Progenitor cell of endocrine pancreas (in vitro differentiated cells): ENCODE measurements at regions not wholly inside any gene's neighbourhood (a gene's known extent, or its start where the extent isn't known, plus 50 kb on each side); places are given as distances from the start of the nearest gene placed in this dataset.

Experiments
- DNase-seq: peaks from one replicate; pipeline ENCODE4 v3.0.0; 2021; ENCODE audit warnings: low spot score; ENCODE audit not compliant: unreplicated experiment
- H3K27ac Mint-ChIP-seq: 2 replicates; pipeline ENCODE4 v1.8.0; 2021; ENCODE audit warnings: mild to moderate bottlenecking, moderate library complexity, mixed read lengths
- H3K27me3 Mint-ChIP-seq: 2 replicates; pipeline ENCODE4 v1.8.0; 2021; ENCODE audit warnings: mixed read lengths
- H3K36me3 Mint-ChIP-seq: 2 replicates; pipeline ENCODE4 v1.8.0; 2022; ENCODE audit warnings: mixed read lengths; ENCODE audit not compliant: insufficient read depth
- H3K4me1 Mint-ChIP-seq: 2 replicates; pipeline ENCODE4 v1.8.0; 2021; ENCODE audit warnings: low read depth, mixed read lengths
- H3K4me3 Mint-ChIP-seq: 2 replicates; pipeline ENCODE4 v1.8.0; 2021; ENCODE audit warnings: low read depth, mild to moderate bottlenecking, moderate library complexity, mixed read lengths
- H3K9me3 Mint-ChIP-seq: 2 replicates; pipeline ENCODE4 v1.8.0; 2021; ENCODE audit warnings: low read depth, mixed read lengths
- TF ChIP-seq, protein P1 (sequence below): fragments of 200-600 bp; sonication (generic); IDR thresholded peaks from one replicate; pipeline ENCODE4 v1.5.0; 2021; ENCODE audit warnings: antibody characterized with exemption, mild to moderate bottlenecking; ENCODE audit not compliant: unreplicated experiment

DNA sequence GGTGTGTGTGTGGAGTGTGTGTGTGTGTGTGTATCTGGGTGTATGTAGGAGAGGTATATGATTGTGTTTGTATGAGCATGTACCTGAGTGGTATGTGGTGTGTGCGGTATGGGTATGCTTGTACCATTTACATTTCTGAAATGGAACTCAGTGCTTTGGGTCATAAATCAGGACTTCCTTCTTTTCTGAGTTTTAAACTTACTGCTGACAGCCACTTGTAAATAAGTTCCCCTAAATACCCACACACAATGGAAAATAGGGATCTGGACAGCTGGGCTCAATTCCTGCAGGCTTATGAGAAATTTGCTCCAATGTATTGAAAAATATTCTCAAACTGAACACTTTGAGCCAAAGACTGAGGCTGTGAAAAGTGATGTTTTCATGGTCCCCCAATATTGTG, 293.6 kb downstream of the HLX start:
- Mint-ChIP-seq H3K27me3 (peaks cover 2% of the 10 kb centered on the region), H3K4me1 (peaks cover 5% of the 10 kb centered on the region), H3K9me3 (no peaks in the 10 kb centered on the region), H3K36me3 (no peaks in the 10 kb centered on the region), H3K27ac (no peak overlapping the region), H3K4me3 (no peak overlapping the region)
- TF ChIP-seq, protein P1, sequence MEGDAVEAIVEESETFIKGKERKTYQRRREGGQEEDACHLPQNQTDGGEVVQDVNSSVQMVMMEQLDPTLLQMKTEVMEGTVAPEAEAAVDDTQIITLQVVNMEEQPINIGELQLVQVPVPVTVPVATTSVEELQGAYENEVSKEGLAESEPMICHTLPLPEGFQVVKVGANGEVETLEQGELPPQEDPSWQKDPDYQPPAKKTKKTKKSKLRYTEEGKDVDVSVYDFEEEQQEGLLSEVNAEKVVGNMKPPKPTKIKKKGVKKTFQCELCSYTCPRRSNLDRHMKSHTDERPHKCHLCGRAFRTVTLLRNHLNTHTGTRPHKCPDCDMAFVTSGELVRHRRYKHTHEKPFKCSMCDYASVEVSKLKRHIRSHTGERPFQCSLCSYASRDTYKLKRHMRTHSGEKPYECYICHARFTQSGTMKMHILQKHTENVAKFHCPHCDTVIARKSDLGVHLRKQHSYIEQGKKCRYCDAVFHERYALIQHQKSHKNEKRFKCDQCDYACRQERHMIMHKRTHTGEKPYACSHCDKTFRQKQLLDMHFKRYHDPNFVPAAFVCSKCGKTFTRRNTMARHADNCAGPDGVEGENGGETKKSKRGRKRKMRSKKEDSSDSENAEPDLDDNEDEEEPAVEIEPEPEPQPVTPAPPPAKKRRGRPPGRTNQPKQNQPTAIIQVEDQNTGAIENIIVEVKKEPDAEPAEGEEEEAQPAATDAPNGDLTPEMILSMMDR = no peak
- DNase-seq = no peak

DNA sequence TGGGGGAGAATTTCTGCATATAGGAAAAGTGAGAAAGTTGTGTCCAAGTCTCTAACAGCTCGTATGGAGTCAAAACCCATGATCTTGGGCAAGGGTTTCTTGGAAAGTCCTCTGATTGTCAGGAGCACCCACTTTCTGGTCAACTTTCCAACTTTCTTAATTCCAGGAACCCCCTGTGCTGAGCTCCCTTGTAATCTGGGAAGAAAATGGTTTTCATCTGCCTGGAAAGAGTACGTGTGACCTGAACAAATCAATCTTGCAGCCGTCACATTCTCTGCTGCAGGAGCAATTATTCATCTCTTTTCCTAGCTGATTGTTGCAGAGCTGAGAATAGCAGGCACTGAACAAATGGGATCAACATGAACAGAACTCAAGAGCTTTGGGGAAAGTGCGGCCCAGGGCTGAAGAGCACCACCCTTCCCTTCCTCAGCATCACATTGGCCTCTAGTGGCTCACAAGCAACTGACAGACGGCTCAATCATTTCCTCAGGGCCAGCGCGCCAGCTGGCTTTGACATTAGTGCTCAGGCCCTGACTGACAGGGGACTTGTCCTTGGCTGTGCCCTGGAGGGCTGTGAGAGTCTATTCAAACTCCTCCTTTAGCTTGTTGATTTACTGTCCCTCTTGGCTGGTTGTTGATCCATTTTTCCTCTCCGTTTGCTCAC, 295.2 kb downstream of the HLX start:
- Mint-ChIP-seq H3K36me3 (no peaks in the 10 kb centered on the region), H3K27ac (no peak overlapping the region), H3K4me3 (no peak overlapping the region), H3K9me3 (no peaks in the 10 kb centered on the region), H3K27me3 (peaks cover 6% of the 10 kb centered on the region), H3K4me1 (peaks cover 5% of the 10 kb centered on the region)
- no peak for DNase-seq
- TF ChIP-seq, protein P1 = no peak

DNA sequence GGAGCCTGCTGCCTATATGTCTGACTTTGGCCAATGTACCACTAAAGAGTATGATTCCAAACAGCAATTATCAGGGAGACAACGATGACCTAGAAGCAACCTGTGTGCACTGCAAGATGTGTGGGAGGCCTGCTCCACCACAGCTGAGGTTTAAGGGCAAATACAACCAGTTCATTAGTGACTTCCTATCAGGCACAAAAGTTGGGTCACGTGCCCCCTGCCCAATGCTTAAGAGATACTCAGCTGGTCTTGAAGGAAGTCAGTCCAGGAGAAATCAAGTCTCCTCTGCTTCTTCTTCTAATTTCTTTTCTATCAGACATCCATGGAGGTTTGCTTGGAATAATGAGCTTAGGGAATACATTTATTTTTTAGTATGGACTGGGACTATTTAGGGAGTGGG, 296.0 kb downstream of the HLX start:
- TF ChIP-seq, protein P1 = no peak
- peaks cover 2% of the 10 kb centered on the region for H3K4me1 Mint-ChIP-seq
- DNase-seq = no peak
- no peaks in the 10 kb centered on the region for H3K9me3 Mint-ChIP-seq
- no peak overlapping the region for H3K4me3 Mint-ChIP-seq
- H3K27ac Mint-ChIP-seq = no peak overlapping the region
- H3K27me3 Mint-ChIP-seq = peaks cover 6% of the 10 kb centered on the region
- H3K36me3 Mint-ChIP-seq = no peaks in the 10 kb centered on the region

DNA sequence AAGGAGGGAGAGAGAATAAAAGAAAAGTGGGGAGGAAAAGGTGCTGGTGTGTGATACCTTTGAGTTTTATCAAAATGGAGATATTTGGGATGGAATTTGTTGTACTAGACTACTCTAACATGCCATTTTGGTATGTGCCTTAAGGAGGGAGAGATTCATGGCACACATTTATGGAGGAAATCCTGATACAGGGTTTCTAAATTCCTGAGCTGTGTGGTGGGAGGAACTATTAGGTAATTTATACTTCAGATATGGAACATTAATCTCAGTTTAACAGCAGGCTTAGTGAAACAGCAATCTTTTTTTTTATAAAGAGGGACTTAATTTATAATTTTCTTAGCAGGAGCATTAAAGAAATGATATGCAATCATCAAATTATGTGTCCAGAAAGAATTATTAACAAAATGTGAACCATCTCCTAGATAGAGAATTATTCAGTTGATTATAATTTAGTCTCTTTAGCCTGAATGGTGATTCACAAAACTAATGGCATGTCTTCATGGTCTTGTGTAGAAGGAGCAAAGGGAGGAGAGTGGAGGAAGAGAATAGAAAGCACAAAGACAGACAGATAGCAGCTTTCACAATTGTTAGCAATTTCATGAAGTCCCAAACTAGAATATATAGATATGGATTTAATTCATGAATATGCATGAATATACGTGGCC, 301.6 kb downstream of the HLX start:
- no peaks in the 10 kb centered on the region for H3K36me3 Mint-ChIP-seq
- H3K27ac Mint-ChIP-seq = no peak overlapping the region
- peaks cover 26% of the 10 kb centered on the region for H3K27me3 Mint-ChIP-seq
- TF ChIP-seq, protein P1 = no peak
- DNase-seq = no peak
- H3K9me3 Mint-ChIP-seq = no peaks in the 10 kb centered on the region
- H3K4me1 Mint-ChIP-seq = no peaks in the 10 kb centered on the region
- H3K4me3 Mint-ChIP-seq = no peak overlapping the region

DNA sequence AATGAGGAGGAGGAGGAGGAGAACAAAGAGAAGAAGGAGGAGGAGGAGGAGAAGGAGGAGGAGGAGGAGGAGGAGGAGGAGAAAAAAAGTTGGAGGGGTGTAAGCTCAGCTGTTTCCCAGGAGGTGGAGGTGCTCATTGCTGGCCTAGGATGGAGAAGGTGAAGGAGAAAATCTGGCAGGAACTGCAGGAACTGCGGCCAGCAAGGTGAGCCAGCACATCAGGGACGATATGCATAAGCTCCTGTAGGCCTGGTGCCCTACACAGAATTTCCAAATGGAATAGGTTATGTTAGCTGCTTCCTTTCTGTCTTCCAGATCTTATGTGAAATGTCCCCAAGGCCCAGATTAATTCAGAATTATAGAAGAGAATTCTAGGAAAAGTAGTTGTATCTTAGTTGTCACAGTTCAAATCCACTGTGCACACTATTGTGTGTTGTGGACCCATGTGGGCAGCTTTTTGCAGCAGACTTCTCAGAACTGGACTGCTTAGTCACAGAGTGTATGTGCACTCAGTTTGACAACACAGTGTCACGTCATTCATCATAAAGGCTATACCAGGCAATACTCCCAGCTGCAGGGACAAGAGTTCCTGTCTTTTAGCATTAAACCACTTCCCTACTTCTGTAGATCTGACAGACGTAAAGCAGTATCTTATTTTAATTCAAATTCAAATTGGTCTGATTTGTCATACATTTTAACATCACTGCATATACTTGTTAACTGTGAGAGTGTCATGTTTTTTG, 303.7 kb downstream of the HLX start:
- no peak overlapping the region for H3K4me3 Mint-ChIP-seq
- no peak overlapping the region for H3K27ac Mint-ChIP-seq
- H3K9me3 Mint-ChIP-seq = no peaks in the 10 kb centered on the region
- H3K27me3 Mint-ChIP-seq = peaks cover 22% of the 10 kb centered on the region
- no peaks in the 10 kb centered on the region for H3K4me1 Mint-ChIP-seq
- TF ChIP-seq, protein P1 = no peak
- DNase-seq = no peak
- H3K36me3 Mint-ChIP-seq = no peaks in the 10 kb centered on the region
